Activated CD4-positive, CD25-positive, alpha-beta regulatory T cell treated with anti-CD3 and anti-CD28 coated beads, Interleukin-2, amount 50 U/mL, for 72 hours (primary cell): ENCODE measurements at regions not wholly inside any gene's neighbourhood (a gene's known extent, or its start where the extent isn't known, plus 50 kb on each side); places are given as distances from the start of the nearest gene placed in this dataset.

Experiments used
- DNase-seq: peaks from one replicate; pipeline ENCODE4 v3.0.0; 2021

GRCh38 chr16:59188029-59188428 is 453.9 kb upstream of the GOT2 start:
- DNase-seq: no peak

DNA sequence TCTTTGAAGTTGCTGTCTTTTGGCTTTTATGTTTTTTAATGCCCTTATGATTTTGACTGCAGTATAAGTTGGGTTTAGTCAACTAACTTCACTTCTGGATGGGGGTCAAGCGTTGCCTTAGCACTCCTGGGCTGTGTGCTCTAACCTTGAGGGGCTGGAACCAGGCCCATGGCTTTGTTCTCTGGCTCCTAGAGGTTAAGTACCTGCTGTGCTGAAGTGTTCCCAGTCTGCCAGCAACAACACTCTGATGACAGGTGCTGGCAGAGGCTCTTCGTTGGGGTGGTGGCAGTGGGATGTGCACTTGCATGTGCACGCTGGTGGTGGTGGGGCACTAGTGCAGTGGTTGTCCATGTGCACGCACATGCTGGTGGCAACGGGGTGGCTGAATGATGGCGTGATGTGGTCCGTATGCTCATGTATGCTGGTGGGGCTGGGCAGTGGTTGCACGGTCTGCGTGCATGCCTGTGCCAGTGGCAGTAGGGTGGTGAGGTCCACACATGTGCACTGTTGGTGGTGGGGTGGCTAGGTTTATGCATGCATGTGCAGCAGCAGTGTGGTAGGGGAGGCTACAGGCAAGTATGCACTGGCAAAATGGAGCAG is 447.8 kb upstream of the GOT2 start:
- DNase-seq: no peak

DNA sequence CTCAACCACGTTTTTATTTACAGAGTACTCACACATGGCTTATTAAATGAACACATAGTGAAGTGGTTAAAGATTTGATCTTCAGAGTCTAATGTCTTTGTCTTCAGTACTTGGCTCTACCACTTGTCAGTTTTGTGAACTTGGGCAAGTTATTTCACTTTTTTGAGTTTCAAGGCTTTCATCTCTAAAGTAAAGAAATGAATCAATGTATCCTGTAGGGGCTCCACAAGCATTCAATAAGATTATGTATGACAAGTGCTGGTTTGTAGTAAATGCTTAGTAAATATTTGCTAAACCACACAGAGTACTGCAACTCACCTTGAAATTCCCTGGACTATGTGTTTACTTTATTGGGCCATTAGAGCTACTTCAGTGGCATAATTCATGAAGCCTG is 446.0 kb upstream of the GOT2 start:
- no peak for DNase-seq

- DNase-seq: no peak
Observed at GRCh38 chr16:59179446-59180082, 445.4 kb upstream of the GOT2 start.

GRCh38 chr16:59173408-59173831 is 439.3 kb upstream of the GOT2 start:
- no peak for DNase-seq

GRCh38 chr16:59170099-59170712 is 436.1 kb upstream of the GOT2 start:
- no peak for DNase-seq

GRCh38 chr16:59169168-59169567 is 435.1 kb upstream of the GOT2 start:
- no peak for DNase-seq

- no peak for DNase-seq
Observed at GRCh38 chr16:59168461-59169114, 434.5 kb upstream of the GOT2 start.

GRCh38 chr16:59164461-59164860 is 430.3 kb upstream of the GOT2 start:
- DNase-seq: no peak

DNA sequence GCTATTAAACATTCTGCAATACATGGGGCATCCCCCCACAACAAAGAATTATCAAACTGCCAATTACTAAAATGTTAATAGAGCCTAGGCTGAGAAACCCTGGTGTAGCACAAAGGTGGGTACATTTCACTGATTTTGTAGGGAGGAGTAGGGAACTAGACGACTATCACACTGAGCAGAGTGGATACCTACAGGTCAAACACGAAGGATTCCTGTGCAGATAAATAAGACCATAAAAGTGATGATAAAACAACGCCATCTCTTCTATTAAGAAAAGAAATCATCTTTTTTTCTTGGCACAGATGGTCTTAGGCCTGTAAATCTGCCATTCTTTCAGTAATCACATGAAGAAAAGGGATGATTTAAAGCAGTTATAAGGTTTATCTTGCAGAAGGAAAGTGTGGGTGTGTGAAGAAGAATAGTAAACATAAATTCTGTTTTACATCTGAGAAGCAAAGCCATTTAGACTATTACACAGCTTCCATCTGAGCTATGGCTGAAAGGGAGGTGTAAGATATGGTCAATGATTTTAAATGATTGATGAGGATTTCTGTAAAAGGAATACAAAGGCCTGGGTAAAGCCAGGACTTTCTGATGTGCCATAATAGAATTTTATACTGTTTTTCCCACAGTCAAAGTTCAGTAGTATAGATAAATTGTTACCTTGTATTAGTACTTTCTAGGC is 429.4 kb upstream of the GOT2 start:
- no peak for DNase-seq

GRCh38 chr16:59161679-59162078 is 427.6 kb upstream of the GOT2 start:
- DNase-seq: no peak

- DNase-seq: no peak
Observed at GRCh38 chr16:59154295-59154694, 420.2 kb upstream of the GOT2 start.

DNA sequence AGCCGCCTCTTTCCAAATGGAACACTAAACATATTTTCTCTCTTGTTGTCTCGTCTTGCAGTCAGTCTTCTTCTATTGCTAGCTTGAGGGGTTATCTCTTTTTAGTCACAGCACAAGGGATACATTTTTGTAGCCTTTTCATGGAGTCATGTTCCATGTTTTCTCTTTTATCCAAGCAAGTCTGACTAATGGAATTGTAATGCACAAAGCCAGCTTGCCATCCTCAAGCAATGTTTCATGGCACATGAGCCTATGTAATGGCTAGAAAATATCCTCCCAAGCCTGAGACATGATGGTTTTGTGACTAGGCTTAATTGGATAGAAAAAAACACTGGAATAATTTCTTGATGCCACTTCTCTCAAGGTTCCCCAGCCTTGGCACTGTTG is 414.6 kb upstream of the GOT2 start:
- DNase-seq: no peak

DNA sequence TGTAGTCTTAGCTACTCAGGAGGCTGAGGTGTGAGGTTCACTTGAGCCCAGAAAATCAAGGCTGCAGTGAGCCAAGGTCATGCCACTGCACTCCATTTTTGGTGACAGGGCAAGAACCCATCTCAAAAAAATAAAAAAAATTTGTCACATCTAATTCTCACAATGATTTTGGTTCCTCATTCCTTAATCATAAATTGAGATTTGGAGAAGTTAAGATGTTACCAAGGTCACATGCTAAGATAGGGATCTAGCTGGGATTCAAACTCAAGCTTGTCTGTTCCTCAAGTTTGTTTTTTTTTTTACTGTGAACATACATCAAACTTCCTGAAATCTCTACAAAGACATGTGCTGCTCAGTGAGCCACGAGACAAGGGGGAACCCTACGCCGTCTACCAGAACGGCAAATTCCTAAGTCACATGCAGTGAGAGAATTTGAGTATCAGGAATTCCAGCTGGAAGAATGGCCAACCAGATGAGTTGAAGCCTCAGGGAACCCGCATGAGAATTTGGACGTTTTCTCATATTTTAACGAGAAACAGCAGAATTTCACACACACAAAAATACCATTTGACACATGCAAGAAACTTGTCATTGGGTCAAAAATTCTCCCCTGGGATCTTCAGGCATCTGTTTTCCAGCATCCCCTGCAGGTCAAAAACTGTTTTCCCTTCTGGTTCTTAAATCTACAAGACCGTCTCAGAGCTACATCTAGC is 414.1 kb upstream of the GOT2 start:
- DNase-seq: no peak

- DNase-seq: no peak
Observed at GRCh38 chr16:59146140-59146539, 412.0 kb upstream of the GOT2 start.

- DNase-seq: no peak
Observed at GRCh38 chr16:59144841-59145240, 410.7 kb upstream of the GOT2 start.

DNA sequence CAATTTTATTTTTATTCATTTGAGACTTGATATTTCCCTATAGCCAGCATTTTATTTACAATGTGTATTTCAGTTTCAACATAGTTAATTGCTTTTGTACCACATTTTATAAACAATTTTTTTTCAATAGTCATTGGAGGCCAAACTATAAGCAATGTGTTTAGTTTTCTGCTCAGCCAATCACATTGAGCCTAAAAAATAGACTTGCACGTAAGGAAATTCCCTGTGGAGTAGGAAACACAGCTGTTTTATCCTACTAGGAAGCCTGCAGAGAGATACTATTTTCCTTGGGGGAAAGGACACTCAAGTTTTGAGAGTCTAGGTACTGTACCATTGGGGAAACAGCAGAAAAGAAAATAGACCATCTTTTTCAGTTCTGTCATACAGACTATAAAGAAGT is 410.2 kb upstream of the GOT2 start:
- no peak for DNase-seq

GRCh38 chr16:59126486-59126885 is 392.4 kb upstream of the GOT2 start:
- no peak for DNase-seq

- DNase-seq: no peak
Observed at GRCh38 chr16:59124056-59124455, 389.9 kb upstream of the GOT2 start.

GRCh38 chr16:59123479-59123878 is 389.4 kb upstream of the GOT2 start:
- no peak for DNase-seq

DNA sequence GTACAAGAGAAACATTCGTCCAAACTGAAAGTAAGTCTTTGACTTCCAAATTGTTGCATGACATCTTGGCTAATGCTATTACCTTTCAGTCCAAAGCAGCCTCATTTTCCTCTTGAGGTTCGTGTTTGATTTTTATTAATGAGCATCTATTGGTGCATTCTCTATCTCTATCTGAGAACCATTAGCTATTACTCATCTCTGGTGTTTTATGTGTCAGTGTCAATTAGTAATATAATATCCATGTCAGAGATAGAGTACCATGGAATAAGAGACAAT is 388.1 kb upstream of the GOT2 start:
- DNase-seq: no peak

DNA sequence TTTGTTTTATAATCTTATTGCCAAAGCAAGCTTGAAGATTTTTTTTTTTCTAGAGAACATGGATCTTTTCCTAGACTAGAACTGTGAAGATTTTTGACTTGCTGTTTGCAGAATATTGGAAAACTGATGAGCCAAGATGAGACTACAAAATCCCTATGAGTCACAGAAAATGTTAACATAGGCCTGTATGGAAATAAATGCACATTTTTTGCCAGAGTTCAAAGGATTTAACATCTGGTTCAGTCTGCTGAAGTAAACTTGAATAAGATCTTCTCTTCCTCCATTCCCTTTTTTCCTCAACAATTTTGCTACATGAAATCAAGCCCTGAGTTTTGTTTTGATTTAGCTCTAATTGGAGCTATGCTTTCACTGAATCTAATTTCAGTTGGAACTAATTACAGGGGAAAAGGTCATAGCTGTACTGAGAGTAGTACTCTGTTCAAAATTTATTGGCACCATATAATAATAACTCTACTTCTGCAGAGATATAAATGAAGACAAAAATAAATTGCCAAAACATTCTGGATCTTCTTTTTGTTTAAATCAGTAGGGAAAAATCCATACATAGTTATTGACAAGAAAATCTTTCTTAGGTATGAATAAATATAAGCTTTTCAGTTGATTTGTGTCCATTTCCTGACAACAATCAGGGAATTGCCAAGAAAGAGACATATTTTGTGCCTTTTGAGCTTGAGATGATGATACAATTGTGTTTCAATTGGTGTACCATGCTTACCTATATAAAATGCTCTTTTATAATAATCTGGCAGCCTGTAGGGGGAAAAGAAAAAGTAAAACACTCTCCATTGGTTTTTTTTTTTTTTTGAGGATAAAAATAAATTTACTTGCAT is 387.5 kb upstream of the GOT2 start:
- DNase-seq: no peak
